HFF-Myc (cell line): ENCODE measurements at regions not wholly inside any gene's neighbourhood (a gene's known extent, or its start where the extent isn't known, plus 50 kb on each side); places are given as distances from the start of the nearest gene placed in this dataset.

ENCODE experiments used
- DNase-seq: peaks from one replicate; pipeline ENCODE4 v3.0.0-alpha.2; 2011; ENCODE audit warnings: low read depth; ENCODE audit errors: extremely low read depth
- H3K4me3 ChIP-seq: replicated peaks from 2 replicates; pipeline ENCODE4 v1.5.1; 2011; ENCODE audit warnings: low read depth, mild to moderate bottlenecking, control low read depth, low read length
- TF ChIP-seq, protein P1 (sequence below): IDR thresholded peaks from 2 replicates; pipeline ENCODE4 v1.5.1; 2012; ENCODE audit warnings: mild to moderate bottlenecking, low read depth, low read length, control low read depth; ENCODE audit errors: missing control alignments

DNA sequence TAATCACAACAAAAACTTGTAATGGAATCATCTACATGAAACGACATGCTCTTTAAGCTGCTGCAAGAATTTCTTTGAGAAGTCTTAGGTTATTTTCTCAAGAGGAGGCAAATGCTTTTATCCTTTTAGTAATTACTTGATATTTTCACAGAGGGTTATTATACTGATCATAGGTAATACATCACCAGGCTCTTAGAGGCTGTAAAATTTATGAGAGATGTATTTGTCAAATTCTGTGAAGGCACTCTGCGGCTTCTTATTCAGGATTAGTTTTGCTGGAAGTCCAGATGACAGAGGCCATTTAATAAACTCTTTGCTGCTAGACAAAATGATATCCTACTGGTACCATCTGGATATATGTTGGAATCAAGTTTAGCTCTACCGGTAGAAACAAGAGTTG lies 624.3 kb upstream of the BRINP3 start:
- no peak for DNase-seq
- no peak overlapping the region for H3K4me3 ChIP-seq
- TF ChIP-seq, protein P1, sequence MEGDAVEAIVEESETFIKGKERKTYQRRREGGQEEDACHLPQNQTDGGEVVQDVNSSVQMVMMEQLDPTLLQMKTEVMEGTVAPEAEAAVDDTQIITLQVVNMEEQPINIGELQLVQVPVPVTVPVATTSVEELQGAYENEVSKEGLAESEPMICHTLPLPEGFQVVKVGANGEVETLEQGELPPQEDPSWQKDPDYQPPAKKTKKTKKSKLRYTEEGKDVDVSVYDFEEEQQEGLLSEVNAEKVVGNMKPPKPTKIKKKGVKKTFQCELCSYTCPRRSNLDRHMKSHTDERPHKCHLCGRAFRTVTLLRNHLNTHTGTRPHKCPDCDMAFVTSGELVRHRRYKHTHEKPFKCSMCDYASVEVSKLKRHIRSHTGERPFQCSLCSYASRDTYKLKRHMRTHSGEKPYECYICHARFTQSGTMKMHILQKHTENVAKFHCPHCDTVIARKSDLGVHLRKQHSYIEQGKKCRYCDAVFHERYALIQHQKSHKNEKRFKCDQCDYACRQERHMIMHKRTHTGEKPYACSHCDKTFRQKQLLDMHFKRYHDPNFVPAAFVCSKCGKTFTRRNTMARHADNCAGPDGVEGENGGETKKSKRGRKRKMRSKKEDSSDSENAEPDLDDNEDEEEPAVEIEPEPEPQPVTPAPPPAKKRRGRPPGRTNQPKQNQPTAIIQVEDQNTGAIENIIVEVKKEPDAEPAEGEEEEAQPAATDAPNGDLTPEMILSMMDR: no peak

DNA sequence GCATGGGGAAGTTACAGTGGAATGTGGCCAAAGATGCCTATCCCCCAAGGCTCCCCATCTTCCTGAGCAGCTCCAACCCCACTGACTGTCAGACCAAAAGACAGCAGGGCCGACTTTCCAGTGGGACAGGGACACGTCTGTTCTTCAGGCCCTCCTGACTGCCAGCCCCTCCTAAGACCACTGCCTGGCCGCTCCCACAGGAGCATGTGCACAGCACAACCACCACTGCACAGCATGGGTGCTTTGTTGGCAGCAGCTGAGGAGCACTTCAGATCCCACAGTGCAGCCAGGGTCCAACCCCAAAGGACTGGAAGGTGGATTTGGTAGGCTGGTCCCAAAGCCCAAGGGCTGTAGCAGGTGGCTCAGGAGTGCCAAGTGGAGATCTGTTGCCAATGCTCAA lies 648.3 kb upstream of the BRINP3 start:
- DNase-seq: no peak
- H3K4me3 ChIP-seq: no peak overlapping the region
- TF ChIP-seq, protein P1: no peak

DNA sequence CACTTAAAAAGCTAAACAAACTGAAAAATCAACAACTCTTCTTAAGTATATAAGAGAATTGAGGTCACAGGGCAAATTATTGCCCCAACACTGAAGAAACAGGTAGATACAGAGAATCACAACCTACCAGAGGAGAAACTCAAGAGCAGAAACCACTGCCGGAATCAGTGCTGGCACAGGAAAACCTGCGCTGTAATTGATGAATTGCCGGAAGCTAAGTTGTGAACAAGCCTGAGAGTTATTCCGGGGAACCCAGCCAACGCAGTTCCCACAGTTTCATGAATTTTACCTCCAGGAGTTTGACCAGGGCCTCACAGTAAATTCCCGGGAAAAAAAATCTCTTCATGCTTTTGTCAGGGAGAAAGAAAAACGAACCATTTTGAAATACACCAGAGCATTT lies 657.1 kb upstream of the BRINP3 start:
- TF ChIP-seq, protein P1: no peak
- DNase-seq: no peak
- no peak overlapping the region for H3K4me3 ChIP-seq

DNA sequence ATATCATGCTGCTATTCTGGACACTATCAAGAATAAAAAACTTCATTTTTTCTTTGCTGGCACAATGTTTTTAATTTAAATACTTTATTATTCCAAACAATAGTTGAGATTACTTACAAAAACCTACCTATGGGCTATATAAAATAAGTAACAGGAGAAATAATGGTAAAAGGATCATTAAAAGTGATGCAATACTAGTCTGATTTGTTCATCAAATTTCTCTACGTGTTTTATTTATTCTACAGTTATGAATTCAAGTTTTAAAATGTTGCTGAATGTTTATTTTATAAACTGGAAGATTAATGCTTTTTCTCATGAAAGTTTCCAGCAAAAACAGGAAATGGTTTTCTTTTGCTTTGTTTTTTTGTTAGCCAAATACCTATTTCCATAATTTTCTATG lies 662.4 kb upstream of the BRINP3 start:
- H3K4me3 ChIP-seq: no peak overlapping the region
- TF ChIP-seq, protein P1: no peak
- no peak for DNase-seq

DNA sequence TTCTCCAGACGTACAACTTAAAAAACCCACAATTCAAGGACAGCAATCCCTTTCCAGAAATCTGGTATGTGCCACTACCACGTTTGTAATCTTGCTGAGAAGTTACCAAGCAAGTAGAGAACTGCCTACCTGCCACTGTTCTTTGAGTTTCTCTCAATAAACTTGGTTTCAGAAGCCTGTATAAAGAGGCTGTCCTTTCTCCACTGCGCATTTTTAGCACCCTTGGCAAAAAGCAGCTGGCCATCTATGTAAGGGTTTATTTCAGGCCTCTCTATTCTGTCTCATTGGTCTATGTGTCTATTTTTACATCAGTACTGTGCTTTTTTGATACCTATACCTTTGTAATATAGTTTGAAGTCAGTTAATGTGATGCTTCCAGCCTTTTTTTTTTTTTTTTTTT lies 665.1 kb upstream of the BRINP3 start:
- no peak overlapping the region for H3K4me3 ChIP-seq
- DNase-seq: no peak
- TF ChIP-seq, protein P1: no peak

DNA sequence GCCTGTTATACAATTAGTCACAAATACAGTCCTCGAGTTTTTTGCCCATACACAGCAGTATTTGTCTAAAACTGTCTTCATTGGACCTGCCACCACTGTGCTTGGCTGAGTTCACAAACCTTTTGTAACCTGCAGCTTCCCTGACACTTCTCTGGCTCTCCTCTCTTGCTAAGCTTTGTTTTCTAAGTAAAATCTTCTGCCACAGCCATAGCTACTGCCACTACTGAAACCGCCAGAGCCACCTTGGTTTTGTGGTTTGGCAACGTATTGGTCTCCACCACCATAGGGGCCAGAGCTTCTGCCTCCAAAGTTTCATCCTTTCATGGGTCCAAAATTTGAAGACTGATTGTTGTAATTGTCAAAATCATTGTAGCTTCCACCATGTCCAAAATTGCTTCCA lies 668.2 kb upstream of the BRINP3 start:
- TF ChIP-seq, protein P1: no peak
- DNase-seq: no peak
- no peak overlapping the region for H3K4me3 ChIP-seq

DNA sequence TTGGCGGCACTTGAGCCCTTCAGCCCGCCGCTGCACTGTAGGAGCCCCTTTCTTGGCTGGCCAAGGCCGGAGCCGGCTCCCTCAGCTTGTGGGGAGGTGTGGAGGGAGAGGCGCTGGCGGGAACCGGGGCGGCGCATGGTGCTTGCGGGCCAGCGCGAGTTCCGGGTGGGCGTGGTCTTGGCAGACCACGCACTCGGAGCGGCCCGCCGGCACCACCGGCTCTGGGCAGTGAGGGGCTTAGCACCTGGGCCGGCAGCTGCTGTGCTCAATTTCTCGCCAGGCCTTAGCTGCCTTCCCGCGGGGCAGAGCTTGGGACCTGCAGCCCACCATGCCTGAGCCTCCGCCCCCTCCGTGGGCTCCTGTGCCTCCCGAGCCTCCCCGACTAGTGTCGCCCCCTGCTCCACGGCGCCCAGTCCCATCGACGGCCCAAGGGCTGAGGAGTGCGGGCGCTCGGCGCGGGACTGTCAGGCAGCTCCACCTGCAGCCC lies 673.7 kb upstream of the BRINP3 start:
- TF ChIP-seq, protein P1: no peak
- no peak for DNase-seq
- H3K4me3 ChIP-seq: no peak overlapping the region
